Fibroblast of the aortic adventitia (primary cell): ENCODE measurements at regions not wholly inside any gene's neighbourhood (a gene's known extent, or its start where the extent isn't known, plus 50 kb on each side); places are given as distances from the start of the nearest gene placed in this dataset.
"Not testable (repeated sequence)": the region's sequence is repeated elsewhere in the genome, so short reads cannot be mapped to it uniquely, and the experiment has no call there.

ENCODE experiments used
- DNase-seq: peaks from one replicate; pipeline ENCODE4 v3.0.0-alpha.2; 2010; ENCODE audit warnings: low read depth
- H3K4me3 ChIP-seq: 2 replicates; pipeline ENCODE4 v1.5.1; 2011; ENCODE audit warnings: low read depth, mild to moderate bottlenecking, control low read depth, low read length, moderate library complexity
- TF ChIP-seq, protein P1 (sequence below): IDR thresholded peaks from 2 replicates; pipeline ENCODE4 v1.5.1; 2011; ENCODE audit warnings: mild to moderate bottlenecking, low read length, control low read depth, inconsistent platforms; ENCODE audit not compliant: insufficient read depth

DNA sequence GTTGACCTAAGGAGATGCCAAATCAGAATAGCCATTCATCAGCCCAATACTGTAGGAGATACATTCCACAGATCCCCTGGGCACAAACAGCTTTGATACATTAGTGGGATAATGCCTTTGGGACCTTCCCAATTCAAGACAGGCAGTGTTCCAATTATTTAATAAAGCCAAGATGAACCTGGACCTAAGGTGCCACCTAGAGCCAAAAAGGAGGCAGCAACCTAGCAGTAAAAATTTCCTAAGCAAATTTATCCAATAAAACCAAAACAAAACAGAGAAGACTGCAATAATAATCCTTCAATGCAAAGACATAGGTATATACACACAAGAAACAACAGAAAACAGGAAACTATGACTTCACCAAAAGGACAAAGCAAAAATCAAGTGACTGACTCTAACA, 253.0 kb downstream of the HINT1 start:
- no peak for DNase-seq
- no peak overlapping the region for H3K4me3 ChIP-seq
- TF ChIP-seq, protein P1, sequence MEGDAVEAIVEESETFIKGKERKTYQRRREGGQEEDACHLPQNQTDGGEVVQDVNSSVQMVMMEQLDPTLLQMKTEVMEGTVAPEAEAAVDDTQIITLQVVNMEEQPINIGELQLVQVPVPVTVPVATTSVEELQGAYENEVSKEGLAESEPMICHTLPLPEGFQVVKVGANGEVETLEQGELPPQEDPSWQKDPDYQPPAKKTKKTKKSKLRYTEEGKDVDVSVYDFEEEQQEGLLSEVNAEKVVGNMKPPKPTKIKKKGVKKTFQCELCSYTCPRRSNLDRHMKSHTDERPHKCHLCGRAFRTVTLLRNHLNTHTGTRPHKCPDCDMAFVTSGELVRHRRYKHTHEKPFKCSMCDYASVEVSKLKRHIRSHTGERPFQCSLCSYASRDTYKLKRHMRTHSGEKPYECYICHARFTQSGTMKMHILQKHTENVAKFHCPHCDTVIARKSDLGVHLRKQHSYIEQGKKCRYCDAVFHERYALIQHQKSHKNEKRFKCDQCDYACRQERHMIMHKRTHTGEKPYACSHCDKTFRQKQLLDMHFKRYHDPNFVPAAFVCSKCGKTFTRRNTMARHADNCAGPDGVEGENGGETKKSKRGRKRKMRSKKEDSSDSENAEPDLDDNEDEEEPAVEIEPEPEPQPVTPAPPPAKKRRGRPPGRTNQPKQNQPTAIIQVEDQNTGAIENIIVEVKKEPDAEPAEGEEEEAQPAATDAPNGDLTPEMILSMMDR = no peak

GRCh38 chr5:130908186-130908585, 256.9 kb downstream of the HINT1 start:
- DNase-seq = no peak
- H3K4me3 ChIP-seq = no peak overlapping the region
- TF ChIP-seq, protein P1 = no peak

GRCh38 chr5:130897537-130898195, 267.4 kb downstream of the HINT1 start:
- DNase-seq, H3K4me3 ChIP-seq: not testable (repeated sequence)

DNA sequence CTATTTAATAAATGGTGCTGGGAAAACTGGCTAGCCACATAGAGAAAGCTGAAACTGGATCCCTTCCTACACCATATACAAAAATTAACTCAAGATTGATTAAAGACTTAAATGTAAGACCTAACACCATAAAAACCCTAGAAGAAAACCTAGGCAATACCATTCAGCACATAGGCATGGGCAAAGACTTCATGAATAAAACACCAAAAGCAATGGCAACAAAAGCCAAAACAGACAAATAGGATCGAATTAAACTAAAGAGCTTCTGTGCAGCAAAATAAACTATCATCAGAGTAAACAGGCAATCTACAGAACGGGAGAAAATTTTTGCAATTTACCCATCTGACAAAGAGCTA, 267.9 kb downstream of the HINT1 start:
- DNase-seq, H3K4me3 ChIP-seq: not testable (repeated sequence)

GRCh38 chr5:130896636-130897035, 268.4 kb downstream of the HINT1 start:
- H3K4me3 ChIP-seq = no peak overlapping the region
- DNase-seq = no peak
- TF ChIP-seq, protein P1 = no peak

- H3K4me3 ChIP-seq = no peak overlapping the region
- TF ChIP-seq, protein P1 = no peak
- DNase-seq = no peak
Observed at GRCh38 chr5:130893006-130893405, 272.1 kb downstream of the HINT1 start.

DNA sequence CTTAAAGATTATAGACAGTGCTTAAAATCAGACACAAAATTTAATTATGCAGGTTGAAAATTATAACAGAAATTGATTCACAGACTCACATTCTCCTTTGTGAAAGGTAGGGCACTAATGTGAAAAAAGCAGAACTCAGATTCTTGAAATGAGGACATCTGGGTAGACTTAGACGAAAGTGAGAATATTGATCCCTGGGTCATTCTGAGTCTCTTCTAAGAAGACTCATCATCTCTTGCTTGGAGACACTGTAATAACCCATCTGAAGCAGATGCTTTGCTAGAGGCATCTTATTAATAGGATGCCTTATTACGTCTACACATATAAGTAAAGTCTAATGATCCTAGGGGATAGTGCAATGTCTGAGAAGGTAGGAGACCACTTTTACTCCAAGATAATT, 274.4 kb downstream of the HINT1 start:
- H3K4me3 ChIP-seq = no peak overlapping the region
- TF ChIP-seq, protein P1 = no peak
- DNase-seq = no peak

- no peak overlapping the region for H3K4me3 ChIP-seq
- TF ChIP-seq, protein P1 = no peak
- no peak for DNase-seq
Observed at GRCh38 chr5:130885691-130886090, 279.4 kb downstream of the HINT1 start.
